Fibroblast of lung (primary cell): ENCODE measurements at regions not wholly inside any gene's neighbourhood (a gene's known extent, or its start where the extent isn't known, plus 50 kb on each side); places are given as distances from the start of the nearest gene placed in this dataset.

ENCODE experiments used
- DNase-seq, 2 donors: peaks; one replicate each; pipeline versions ENCODE4 v3.0.0 to v3.0.0-alpha.2; 2010; ENCODE audit warnings: low read depth in 2 of 2
- H2AFZ ChIP-seq: 2 replicates; pipeline ENCODE4 v1.5.1; 2012; ENCODE audit warnings: low read length, control low read depth, inconsistent platforms
- H3K27ac ChIP-seq: 2 replicates; pipeline ENCODE4 v1.5.1; 2011; ENCODE audit warnings: low read length, control low read depth; ENCODE audit not compliant: insufficient read depth
- H3K27me3 ChIP-seq: 2 replicates; pipeline ENCODE4 v1.5.1; 2011; ENCODE audit warnings: mild to moderate bottlenecking, low read length; ENCODE audit not compliant: control insufficient read depth, insufficient read depth
- H3K36me3 ChIP-seq: 2 replicates; pipeline ENCODE4 v1.5.1; 2011; ENCODE audit warnings: low read length; ENCODE audit not compliant: control insufficient read depth, insufficient read depth
- H3K4me1 ChIP-seq: 2 replicates; pipeline ENCODE4 v1.5.1; 2011; ENCODE audit warnings: low read length; ENCODE audit not compliant: control insufficient read depth, insufficient read depth; ENCODE audit errors: extremely low read depth
- H3K4me2 ChIP-seq: 2 replicates; pipeline ENCODE4 v1.5.1; 2011; ENCODE audit warnings: low read length, control low read depth; ENCODE audit not compliant: insufficient read depth; ENCODE audit errors: extremely low read depth
- H3K4me3 ChIP-seq, 4 experiments: fragments of 200-600 bp in 1 of 4; sonication (generic) in 1 of 4; replicated peaks in 1 of 4; 2 replicates each; pipeline ENCODE4 v1.5.1; 2011 to 2016; ENCODE audit warnings: low read length in 4 of 4, low read depth in 3 of 4, mild to moderate bottlenecking in 3 of 4, control low read depth in 2 of 4, inconsistent platforms in 1 of 4, mixed read lengths in 1 of 4; ENCODE audit not compliant: insufficient read depth in 1 of 4; ENCODE audit errors: control extremely low read depth in 1 of 4
- H3K79me2 ChIP-seq: 2 replicates; pipeline ENCODE4 v1.5.1; 2012; ENCODE audit warnings: mild to moderate bottlenecking, low read length, inconsistent platforms; ENCODE audit not compliant: control insufficient read depth, insufficient read depth
- H3K9ac ChIP-seq: 2 replicates; pipeline ENCODE4 v1.5.1; 2011; ENCODE audit warnings: mild to moderate bottlenecking, low read length, control low read depth; ENCODE audit not compliant: insufficient read depth
- H3K9me3 ChIP-seq: 2 replicates; pipeline ENCODE4 v1.5.1; 2012; ENCODE audit warnings: low read depth, low read length; ENCODE audit not compliant: control insufficient read depth, insufficient read depth
- H4K20me1 ChIP-seq: 2 replicates; pipeline ENCODE4 v1.5.1; 2011; ENCODE audit warnings: low read length; ENCODE audit not compliant: control insufficient read depth, insufficient read depth; ENCODE audit errors: extremely low read depth
- EZH2 ChIP-seq: IDR thresholded peaks from 2 replicates; pipeline ENCODE4 v1.5.1; 2012; ENCODE audit warnings: low read length, control low read depth, mild to moderate bottlenecking; ENCODE audit errors: missing control alignments
- TF ChIP-seq, protein P1 (sequence below), 2 donors: IDR thresholded peaks in 1 of 2; conservative IDR thresholded peaks in 1 of 2; 1 replicate in 1 of 2; 2 replicates in 1 of 2; pipeline ENCODE4 v1.5.1; 2011 to 2012; ENCODE audit warnings: low read length in 2 of 2, control low read depth in 1 of 2, inconsistent platforms in 1 of 2, low read depth in 1 of 2, mild to moderate bottlenecking in 1 of 2

DNA sequence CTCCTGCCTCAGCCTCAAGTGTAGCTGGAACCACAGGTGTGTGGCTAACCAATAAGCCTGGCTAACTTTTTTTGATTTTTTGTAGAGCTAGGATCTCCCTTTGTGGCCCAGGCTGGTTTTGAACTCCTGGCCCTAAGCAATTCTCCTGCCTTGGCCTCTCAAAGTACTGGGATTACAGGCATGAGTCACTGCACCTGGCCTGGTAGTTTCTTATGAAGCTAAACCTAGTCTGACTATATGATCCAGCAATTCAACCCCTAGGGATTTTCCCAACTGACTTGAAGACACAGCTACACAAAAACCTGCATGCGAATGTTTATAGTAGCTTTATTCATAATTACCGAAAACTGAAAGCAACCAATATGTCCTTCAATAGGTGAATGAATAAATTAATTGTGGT is 176.2 kb upstream of the IRX3 start:
- Histone ChIP-seq H3K4me2 (no peak overlapping the region), H3K27me3 (no peaks in the 10 kb centered on the region), H3K4me1 (no peaks in the 10 kb centered on the region), H3K9me3 (no peaks in the 10 kb centered on the region), H3K36me3 (no peaks in the 10 kb centered on the region), H2AFZ (no peak overlapping the region), H4K20me1 (no peaks in the 10 kb centered on the region), H3K9ac (no peak overlapping the region), H3K4me3 (no peak overlapping the region), H3K27ac (no peak overlapping the region), H3K79me2 (no peaks in the 10 kb centered on the region)
- TF ChIP-seq, protein P1, sequence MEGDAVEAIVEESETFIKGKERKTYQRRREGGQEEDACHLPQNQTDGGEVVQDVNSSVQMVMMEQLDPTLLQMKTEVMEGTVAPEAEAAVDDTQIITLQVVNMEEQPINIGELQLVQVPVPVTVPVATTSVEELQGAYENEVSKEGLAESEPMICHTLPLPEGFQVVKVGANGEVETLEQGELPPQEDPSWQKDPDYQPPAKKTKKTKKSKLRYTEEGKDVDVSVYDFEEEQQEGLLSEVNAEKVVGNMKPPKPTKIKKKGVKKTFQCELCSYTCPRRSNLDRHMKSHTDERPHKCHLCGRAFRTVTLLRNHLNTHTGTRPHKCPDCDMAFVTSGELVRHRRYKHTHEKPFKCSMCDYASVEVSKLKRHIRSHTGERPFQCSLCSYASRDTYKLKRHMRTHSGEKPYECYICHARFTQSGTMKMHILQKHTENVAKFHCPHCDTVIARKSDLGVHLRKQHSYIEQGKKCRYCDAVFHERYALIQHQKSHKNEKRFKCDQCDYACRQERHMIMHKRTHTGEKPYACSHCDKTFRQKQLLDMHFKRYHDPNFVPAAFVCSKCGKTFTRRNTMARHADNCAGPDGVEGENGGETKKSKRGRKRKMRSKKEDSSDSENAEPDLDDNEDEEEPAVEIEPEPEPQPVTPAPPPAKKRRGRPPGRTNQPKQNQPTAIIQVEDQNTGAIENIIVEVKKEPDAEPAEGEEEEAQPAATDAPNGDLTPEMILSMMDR (conservative IDR thresholded peaks at IDR 0.05 in 1 of 2, IDR thresholded peaks at IDR 0.05 in 1 of 2; ENCODE audit: low read depth in 1 of 2, low read length in 2 of 2), result no peak
- TF ChIP-seq EZH2, result no peak
- DNase-seq, result peak in 1 of 2 donors; percentile 28

DNA sequence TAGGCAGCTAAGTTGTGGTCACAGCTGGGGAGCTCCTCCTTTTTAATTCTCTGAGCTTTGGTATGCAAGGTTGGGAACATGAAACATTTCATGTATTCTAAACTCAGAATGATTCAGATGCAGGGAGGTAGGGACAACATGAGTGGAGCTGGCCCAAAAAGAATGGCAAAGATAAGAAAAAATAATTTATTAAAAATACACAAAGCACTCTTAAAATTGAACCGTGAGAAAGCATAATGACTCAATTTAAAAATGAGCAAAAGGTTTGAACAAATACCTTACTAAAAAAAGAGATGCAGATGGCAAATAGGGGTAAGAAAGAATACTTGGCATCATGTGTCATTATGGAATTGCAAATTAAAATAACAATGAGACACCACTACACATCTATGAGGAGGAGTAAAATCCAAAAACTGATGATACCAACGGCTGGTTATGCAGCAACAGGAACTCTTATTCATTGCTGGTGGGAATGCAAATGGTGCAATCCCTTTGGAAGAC is 175.6 kb upstream of the IRX3 start:
- Histone ChIP-seq H2AFZ (no peak overlapping the region), H3K27me3 (no peaks in the 10 kb centered on the region), H4K20me1 (no peaks in the 10 kb centered on the region), H3K4me2 (no peak overlapping the region), H3K4me3 (no peak overlapping the region), H3K9me3 (no peaks in the 10 kb centered on the region), H3K27ac (no peak overlapping the region), H3K9ac (no peak overlapping the region), H3K36me3 (no peaks in the 10 kb centered on the region), H3K79me2 (no peaks in the 10 kb centered on the region), H3K4me1 (no peaks in the 10 kb centered on the region)
- no peak for TF ChIP-seq EZH2
- TF ChIP-seq, protein P1 (conservative IDR thresholded peaks at IDR 0.05 in 1 of 2, IDR thresholded peaks at IDR 0.05 in 1 of 2; ENCODE audit: low read depth in 1 of 2, low read length in 2 of 2), result no peak
- DNase-seq, result peak in 1 of 2 donors; percentile 86

DNA sequence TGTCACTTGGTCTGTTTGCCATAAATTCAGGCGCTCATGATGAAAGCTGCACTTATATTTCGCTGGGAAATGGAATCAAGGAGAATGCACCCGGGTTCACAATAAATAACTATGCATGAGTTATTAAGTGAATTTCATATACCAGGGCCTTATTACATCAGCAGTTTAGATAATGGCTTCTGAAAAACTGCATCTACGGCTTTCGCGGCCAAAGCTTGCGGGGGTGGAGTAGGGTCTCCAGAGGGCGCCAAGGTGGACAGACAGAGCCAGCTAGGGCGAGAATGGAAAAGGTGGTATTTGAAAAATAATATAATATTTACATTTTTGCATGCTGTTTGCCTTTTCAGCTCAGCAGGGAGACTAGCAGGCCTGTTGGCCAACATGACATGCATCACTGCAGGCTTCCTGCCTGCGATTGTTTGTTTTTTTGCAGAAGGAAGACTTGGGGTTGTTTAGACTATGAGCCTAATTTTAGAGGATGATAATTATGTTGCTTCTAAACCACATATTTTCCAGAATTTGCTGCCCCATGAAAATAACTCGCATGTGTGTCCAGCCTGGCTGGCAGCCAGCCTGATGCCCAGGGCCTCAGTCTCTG is 173.8 kb upstream of the IRX3 start:
- Histone ChIP-seq H3K9ac (no peak overlapping the region), H3K9me3 (no peaks in the 10 kb centered on the region), H3K4me1 (no peaks in the 10 kb centered on the region), H2AFZ (no peak overlapping the region), H3K79me2 (no peaks in the 10 kb centered on the region), H3K4me2 (no peak overlapping the region), H4K20me1 (no peaks in the 10 kb centered on the region), H3K27me3 (no peaks in the 10 kb centered on the region), H3K27ac (no peak overlapping the region), H3K4me3 (no peak overlapping the region), H3K36me3 (no peaks in the 10 kb centered on the region)
- TF ChIP-seq, protein P1 (conservative IDR thresholded peaks at IDR 0.05 in 1 of 2, IDR thresholded peaks at IDR 0.05 in 1 of 2; ENCODE audit: low read depth in 1 of 2, low read length in 2 of 2), result no peak
- peak in 1 of 2 donors; percentile 52 for DNase-seq
